ENCODE measurements at regions not wholly inside any gene's neighbourhood (a gene's known extent, or its start where the extent isn't known, plus 50 kb on each side); places are given as distances from the start of the nearest gene placed in this dataset.

GRCh38 chr21:28747464-28747863 lies 245.2 kb downstream of the LTN1 start:
- Histone ChIP-seq H3K4me2 (ENCODE audit: control insufficient read depth, extremely low read depth, insufficient read depth, low read depth, low read length) (no peak overlapping the region), H2AFZ (ENCODE audit: control insufficient read depth, low read length) (no peak overlapping the region), H3K79me2 (ENCODE audit: control insufficient read depth, insufficient read depth, low read length) (no peaks in the 10 kb centered on the region), H3K27me3 (ENCODE audit: control insufficient read depth, extremely low read depth, insufficient read depth, low read length) (no peaks in the 10 kb centered on the region), H3K9me1 (ENCODE audit: control insufficient read depth, extremely low read depth, insufficient read depth, low read length) (no peaks in the 10 kb centered on the region), H3K4me1 (ENCODE audit: control insufficient read depth, extremely low read depth, insufficient read depth, low read length) (peaks cover 9% of the 10 kb centered on the region), H3K4me3 (ENCODE audit: control insufficient read depth in 2 of 3, extremely low read depth in 1 of 3, insufficient read depth in 2 of 3, low read depth in 1 of 3, low read length in 3 of 3) (no peak overlapping the region), H3K9me3 (ENCODE audit: control insufficient read depth, low read depth, low read length) (no peaks in the 10 kb centered on the region), H3K36me3 (ENCODE audit: control insufficient read depth in 2 of 2, extremely low read depth in 1 of 2, insufficient read depth in 2 of 2, low read length in 2 of 2) (no peaks in the 10 kb centered on the region), H3K27ac (ENCODE audit: control insufficient read depth, insufficient read depth, low read length) (no peak overlapping the region), H3K9ac (ENCODE audit: control insufficient read depth, extremely low read depth, insufficient read depth, low read length) (no peak overlapping the region), H4K20me1 (ENCODE audit: control insufficient read depth, extremely low read depth, insufficient read depth, low read length) (no peaks in the 10 kb centered on the region)
- DNase-seq (ENCODE audit: low read depth, low spot score) (no peak), FAIRE-seq (no peak)
- TF ChIP-seq CTCF (optimal IDR thresholded peaks at IDR 0.05 in 1 of 3, IDR thresholded peaks at IDR 0.05 in 1 of 3, conservative IDR thresholded peaks at IDR 0.05 in 1 of 3; ENCODE audit: extremely low read depth in 1 of 3, insufficient read depth in 2 of 3, low read length in 3 of 3) (no peak), EZH2 (IDR thresholded peaks at IDR 0.05; ENCODE audit: low read length) (no peak)
- dilution Hi-C loops (cut with MboI; ENCODE audit: extremely low pct_ligation_motif_present, low sequenced_read_pairs) = no loop called here

GRCh38 chr21:28746166-28746565 lies 246.5 kb downstream of the LTN1 start:
- Histone ChIP-seq H3K9ac (ENCODE audit: control insufficient read depth, extremely low read depth, insufficient read depth, low read length) (no peak overlapping the region), H4K20me1 (ENCODE audit: control insufficient read depth, extremely low read depth, insufficient read depth, low read length) (no peaks in the 10 kb centered on the region), H3K9me3 (ENCODE audit: control insufficient read depth, low read depth, low read length) (no peaks in the 10 kb centered on the region), H3K4me3 (ENCODE audit: control insufficient read depth in 2 of 3, extremely low read depth in 1 of 3, insufficient read depth in 2 of 3, low read depth in 1 of 3, low read length in 3 of 3) (no peak overlapping the region), H3K27ac (ENCODE audit: control insufficient read depth, insufficient read depth, low read length) (no peak overlapping the region), H3K9me1 (ENCODE audit: control insufficient read depth, extremely low read depth, insufficient read depth, low read length) (no peaks in the 10 kb centered on the region), H3K4me2 (ENCODE audit: control insufficient read depth, extremely low read depth, insufficient read depth, low read depth, low read length) (no peak overlapping the region), H3K36me3 (ENCODE audit: control insufficient read depth in 2 of 2, extremely low read depth in 1 of 2, insufficient read depth in 2 of 2, low read length in 2 of 2) (no peaks in the 10 kb centered on the region), H2AFZ (ENCODE audit: control insufficient read depth, low read length) (no peak overlapping the region), H3K79me2 (ENCODE audit: control insufficient read depth, insufficient read depth, low read length) (no peaks in the 10 kb centered on the region), H3K4me1 (ENCODE audit: control insufficient read depth, extremely low read depth, insufficient read depth, low read length) (peaks cover 9% of the 10 kb centered on the region), H3K27me3 (ENCODE audit: control insufficient read depth, extremely low read depth, insufficient read depth, low read length) (no peaks in the 10 kb centered on the region)
- DNase-seq (ENCODE audit: low read depth, low spot score) (no peak), FAIRE-seq (no peak)
- TF ChIP-seq EZH2 (IDR thresholded peaks at IDR 0.05; ENCODE audit: low read length) (no peak), CTCF (optimal IDR thresholded peaks at IDR 0.05 in 1 of 3, IDR thresholded peaks at IDR 0.05 in 1 of 3, conservative IDR thresholded peaks at IDR 0.05 in 1 of 3; ENCODE audit: extremely low read depth in 1 of 3, insufficient read depth in 2 of 3, low read length in 3 of 3) (no peak)
- dilution Hi-C loops (cut with MboI; ENCODE audit: extremely low pct_ligation_motif_present, low sequenced_read_pairs) = no loop called here
